HepG2 (cell line): ENCODE measurements at regions not wholly inside any gene's neighbourhood (a gene's known extent, or its start where the extent isn't known, plus 50 kb on each side); places are given as distances from the start of the nearest gene placed in this dataset.

Experiments used
- ATF6 ChIP-seq: sonication (generic); formaldehyde crosslinking; conservative IDR thresholded peaks from 2 replicates; pipeline ENCODE4 v1.4.0; 2020; ENCODE audit warnings: missing genetic modification reagents
- ATF7-NPFF ChIP-seq: sonication (generic); formaldehyde crosslinking; IDR thresholded peaks from 2 replicates; pipeline ENCODE4 v1.8.1; 2023; ENCODE audit warnings: mild to moderate bottlenecking, low read depth, missing genetic modification reagents, moderate library complexity
- BATF2 ChIP-seq: sonication (generic); formaldehyde crosslinking; IDR thresholded peaks from 2 replicates; pipeline ENCODE4 v1.8.0; 2022; ENCODE audit warnings: mild to moderate bottlenecking, missing genetic modification reagents, moderate library complexity
- EED ChIP-seq: sonication (generic); formaldehyde crosslinking; IDR thresholded peaks from 2 replicates; pipeline ENCODE4 v1.5.0; 2020; ENCODE audit warnings: mild to moderate bottlenecking, missing genetic modification reagents
- KDM6A ChIP-seq: IDR thresholded peaks from 2 replicates; pipeline ENCODE4 v1.6.1; 2016; ENCODE audit warnings: low read depth
- NFAT5 ChIP-seq: sonication (generic); formaldehyde crosslinking; IDR thresholded peaks from 2 replicates; pipeline ENCODE4 v1.4.0; 2020; ENCODE audit warnings: missing genetic modification reagents
- NPAS2 ChIP-seq: sonication (generic); formaldehyde crosslinking; IDR thresholded peaks from 2 replicates; pipeline ENCODE4 v1.8.0; 2022; ENCODE audit warnings: mild to moderate bottlenecking, missing genetic modification reagents, borderline replicate concordance
- PAF1 ChIP-seq: IDR thresholded peaks from 2 replicates; pipeline ENCODE4 v1.6.1; 2016; ENCODE audit warnings: missing genetic modification reagents, missing compliant biosample characterization
- ZBTB37 ChIP-seq: sonication (generic); formaldehyde crosslinking; IDR thresholded peaks from 2 replicates; pipeline ENCODE4 v1.4.0; 2020; ENCODE audit warnings: mild to moderate bottlenecking, missing genetic modification reagents
- ZNF33A ChIP-seq: sonication (generic); formaldehyde crosslinking; IDR thresholded peaks from 2 replicates; pipeline ENCODE4 v1.5.1; 2020; ENCODE audit warnings: missing genetic modification reagents, mild to moderate bottlenecking, moderate library complexity, borderline replicate concordance
- ZNF451 ChIP-seq: sonication (generic); formaldehyde crosslinking; IDR thresholded peaks from 2 replicates; pipeline ENCODE4 v1.5.0; 2020; ENCODE audit warnings: mild to moderate bottlenecking, missing genetic modification reagents
- ZNF652 ChIP-seq: IDR thresholded peaks from 2 replicates; pipeline ENCODE4 v1.6.1; 2016; ENCODE audit warnings: low read depth, borderline replicate concordance
- ZSCAN30 ChIP-seq: sonication (generic); formaldehyde crosslinking; IDR thresholded peaks from 2 replicates; pipeline ENCODE4 v1.5.0; 2020; ENCODE audit warnings: mild to moderate bottlenecking, missing genetic modification reagents
- TF ChIP-seq, protein P1 (sequence below): sonication (generic); formaldehyde crosslinking; IDR thresholded peaks from 2 replicates; pipeline ENCODE4 v1.4.0; 2020; ENCODE audit warnings: mild to moderate bottlenecking, missing genetic modification reagents
- TF ChIP-seq, protein P2 (sequence below): sonication (generic); formaldehyde crosslinking; IDR thresholded peaks from 2 replicates; pipeline ENCODE4 v1.4.0; 2020; ENCODE audit warnings: mild to moderate bottlenecking, missing genetic modification reagents

GRCh38 chr20:53738039-53738944, 144.7 kb upstream of the ZNF217 start (continued):
- TF ChIP-seq NFAT5 (no peak), KDM6A (no peak; the same call in 1 of the 2 replicates), ATF7-NPFF (peak; percentile 81; the same call in 1 of the 2 replicates), ATF6 (CRISPR knock-in tag) (peak; percentile 36; the same call in 1 of the 2 replicates), NPAS2 (CRISPR knock-in tag) (no peak), ZSCAN30 (CRISPR knock-in tag) (0 out of 2 replicates have a peak, but pooled peaks have one; percentile 35), ZNF451 (no peak), ZBTB37 (CRISPR knock-in tag) (peak; percentile 48; the same call in 1 of the 2 replicates), BATF2 (CRISPR knock-in tag) (0 out of 2 replicates have a peak, but pooled peaks have one; percentile 40), EED (CRISPR knock-in tag) (0 out of 2 replicates have a peak, but pooled peaks have one; percentile 15), ZNF652 (CRISPR knock-in tag) (no peak; the same call in 1 of the 2 replicates), ZNF33A (no peak), PAF1 (CRISPR knock-in tag) (peak; percentile 53; the same call in 1 of the 2 replicates)
- TF ChIP-seq, protein P1, sequence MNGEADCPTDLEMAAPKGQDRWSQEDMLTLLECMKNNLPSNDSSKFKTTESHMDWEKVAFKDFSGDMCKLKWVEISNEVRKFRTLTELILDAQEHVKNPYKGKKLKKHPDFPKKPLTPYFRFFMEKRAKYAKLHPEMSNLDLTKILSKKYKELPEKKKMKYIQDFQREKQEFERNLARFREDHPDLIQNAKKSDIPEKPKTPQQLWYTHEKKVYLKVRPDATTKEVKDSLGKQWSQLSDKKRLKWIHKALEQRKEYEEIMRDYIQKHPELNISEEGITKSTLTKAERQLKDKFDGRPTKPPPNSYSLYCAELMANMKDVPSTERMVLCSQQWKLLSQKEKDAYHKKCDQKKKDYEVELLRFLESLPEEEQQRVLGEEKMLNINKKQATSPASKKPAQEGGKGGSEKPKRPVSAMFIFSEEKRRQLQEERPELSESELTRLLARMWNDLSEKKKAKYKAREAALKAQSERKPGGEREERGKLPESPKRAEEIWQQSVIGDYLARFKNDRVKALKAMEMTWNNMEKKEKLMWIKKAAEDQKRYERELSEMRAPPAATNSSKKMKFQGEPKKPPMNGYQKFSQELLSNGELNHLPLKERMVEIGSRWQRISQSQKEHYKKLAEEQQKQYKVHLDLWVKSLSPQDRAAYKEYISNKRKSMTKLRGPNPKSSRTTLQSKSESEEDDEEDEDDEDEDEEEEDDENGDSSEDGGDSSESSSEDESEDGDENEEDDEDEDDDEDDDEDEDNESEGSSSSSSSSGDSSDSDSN: peak; percentile 96
- TF ChIP-seq, protein P2, sequence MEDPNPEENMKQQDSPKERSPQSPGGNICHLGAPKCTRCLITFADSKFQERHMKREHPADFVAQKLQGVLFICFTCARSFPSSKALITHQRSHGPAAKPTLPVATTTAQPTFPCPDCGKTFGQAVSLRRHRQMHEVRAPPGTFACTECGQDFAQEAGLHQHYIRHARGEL: no peak
